Natural killer cell (primary cell): ENCODE measurements at regions not wholly inside any gene's neighbourhood (a gene's known extent, or its start where the extent isn't known, plus 50 kb on each side); places are given as distances from the start of the nearest gene placed in this dataset.
A peak's percentile ranks its signal among the peaks of the same experiment; 100 is the strongest.

Experiments used
- ATAC-seq, 3 donors: fragments of 150-1000 bp in 2 of 3; fragments of 200-7000 bp in 1 of 3; cut with Tn5 transposase; 1 replicate in 1 of 3; 2 replicates in 2 of 3; pipeline ENCODE4 v1.10.0; 2021; ENCODE audit warnings: mild to moderate bottlenecking in 2 of 3, moderate library complexity in 2 of 3
- DNase-seq, 2 donors: peaks; one replicate each; pipeline versions ENCODE4 v3.0.0 to v3.0.0-alpha.2; 2013 to 2021; ENCODE audit warnings: mixed read lengths in 1 of 2
- H3K27ac ChIP-seq: one replicate; pipeline ENCODE4 v1.5.1; 2013; ENCODE audit warnings: mild to moderate bottlenecking, low read length
- H3K27me3 ChIP-seq: one replicate; pipeline ENCODE4 v1.6.1; 2013; ENCODE audit warnings: low read length; ENCODE audit not compliant: control insufficient read depth, insufficient read depth
- H3K36me3 ChIP-seq: one replicate; pipeline ENCODE4 v1.6.1; 2013; ENCODE audit warnings: low read length; ENCODE audit not compliant: control insufficient read depth, insufficient read depth
- H3K4me1 ChIP-seq: one replicate; pipeline ENCODE4 v1.6.1; 2013; ENCODE audit warnings: low read length; ENCODE audit not compliant: control insufficient read depth, insufficient read depth
- H3K4me3 ChIP-seq: one replicate; pipeline ENCODE4 v1.5.1; 2013; ENCODE audit warnings: low read length
- H3K9me3 ChIP-seq: one replicate; pipeline ENCODE4 v1.6.1; 2013; ENCODE audit warnings: low read length; ENCODE audit not compliant: control insufficient read depth, insufficient read depth
- H3K27ac Mint-ChIP-seq, 2 donors: one replicate each; pipeline ENCODE4 v1.8.0; 2022; ENCODE audit warnings: mild to moderate bottlenecking in 2 of 2, mixed read lengths in 2 of 2, moderate library complexity in 1 of 2
- H3K27me3 Mint-ChIP-seq, 2 donors: one replicate each; pipeline ENCODE4 v1.8.0; 2022; ENCODE audit warnings: low read depth in 2 of 2, mixed read lengths in 2 of 2
- H3K36me3 Mint-ChIP-seq: one replicate; pipeline ENCODE4 v1.8.0; 2022; ENCODE audit warnings: mixed read lengths
- H3K4me1 Mint-ChIP-seq, 2 donors: one replicate each; pipeline ENCODE4 v1.8.0; 2022; ENCODE audit warnings: mixed read lengths in 2 of 2
- H3K4me3 Mint-ChIP-seq: one replicate; pipeline ENCODE4 v1.8.0; 2022; ENCODE audit warnings: mild to moderate bottlenecking, moderate library complexity, mixed read lengths
- H3K9me3 Mint-ChIP-seq, 2 donors: one replicate each; pipeline ENCODE4 v1.8.0; 2022; ENCODE audit warnings: mixed read lengths in 2 of 2
- CTCF ChIP-seq: fragments of 200-600 bp; IDR thresholded peaks from one replicate; pipeline ENCODE4 v1.8.0; 2022; ENCODE audit warnings: antibody characterized with exemption
- WGBS: methylation state at CpG from one replicate; pipeline ENCODE4 v1.1.7; 2013; ENCODE audit warnings: missing lambda C conversion rate; ENCODE audit not compliant: insufficient coverage; 5-methylcytosine and 5-hydroxymethylcytosine counted together
- intact Hi-C: fragments of 100-400 bp; cut with micrococcal nuclease; formaldehyde crosslinking; loops from one replicate; pipeline ENCODE4 v1.14.2; 2022

- TF ChIP-seq CTCF: no peak
- intact Hi-C loops: no loop called here
- no peak for DNase-seq
- WGBS: 90% methylated on average over 2 of the region's 2 CpGs
- Mint-ChIP-seq H3K9me3 (no peaks in the 10 kb centered on the region), H3K4me3 (no peak overlapping the region), H3K4me1 (peaks cover 0 to 16% of the 10 kb centered on the region in 2 donors), H3K27ac (no peak overlapping the region), H3K36me3 (no peaks in the 10 kb centered on the region), H3K27me3 (peaks cover 9 to 20% of the 10 kb centered on the region in 2 donors)
- no peaks in the 10 kb centered on the region for H3K36me3 ChIP-seq
- ATAC-seq: no peak
- H3K9me3 ChIP-seq: no peaks in the 10 kb centered on the region
- H3K4me1 ChIP-seq: no peaks in the 10 kb centered on the region
- H3K27me3 ChIP-seq: peaks cover 3% of the 10 kb centered on the region
- H3K4me3 ChIP-seq: no peak overlapping the region
- no peak overlapping the region for H3K27ac ChIP-seq
Measured at GRCh38 chr14:51582437-51582836, 69.3 kb upstream of the FRMD6 start.

- H3K9me3 ChIP-seq: no peaks in the 10 kb centered on the region
- no peaks in the 10 kb centered on the region for H3K4me1 Mint-ChIP-seq
- no peak overlapping the region for H3K27ac ChIP-seq
- H3K4me1 ChIP-seq: no peaks in the 10 kb centered on the region
- no peaks in the 10 kb centered on the region for H3K9me3 Mint-ChIP-seq
- DNase-seq (no peak), ATAC-seq (no peak)
- no peak overlapping the region for H3K4me3 ChIP-seq
- intact Hi-C loops: no loop called here
- peaks cover 4 to 37% of the 10 kb centered on the region in 2 donors for H3K27me3 Mint-ChIP-seq
- no peaks in the 10 kb centered on the region for H3K36me3 Mint-ChIP-seq
- H3K4me3 Mint-ChIP-seq: no peak overlapping the region
- H3K27ac Mint-ChIP-seq: no peak overlapping the region
- WGBS: 76% methylated on average over 5 of the region's 5 CpGs
- no peak for TF ChIP-seq CTCF
- H3K27me3 ChIP-seq: peaks cover 3% of the 10 kb centered on the region
- no peaks in the 10 kb centered on the region for H3K36me3 ChIP-seq
Measured at GRCh38 chr14:51585055-51585454, 66.7 kb upstream of the FRMD6 start.

- H3K27ac ChIP-seq: no peak overlapping the region
- no peaks in the 10 kb centered on the region for H3K9me3 ChIP-seq
- H3K27me3 ChIP-seq: no peaks in the 10 kb centered on the region
- Mint-ChIP-seq H3K27ac (no peak overlapping the region), H3K9me3 (no peaks in the 10 kb centered on the region), H3K36me3 (no peaks in the 10 kb centered on the region), H3K4me1 (peaks cover 22 to 47% of the 10 kb centered on the region in 2 donors), H3K27me3 (peaks cover 7 to 33% of the 10 kb centered on the region in 2 donors), H3K4me3 (no peak overlapping the region)
- DNase-seq (peak in 1 of 2 donors; percentile 23), ATAC-seq (no peak)
- no peak overlapping the region for H3K4me3 ChIP-seq
- TF ChIP-seq CTCF: no peak
- WGBS: 14% methylated on average over 1 of the region's 2 CpGs
- intact Hi-C loops: no loop called here
- peaks cover 18% of the 10 kb centered on the region for H3K4me1 ChIP-seq
- H3K36me3 ChIP-seq: no peaks in the 10 kb centered on the region
Measured at GRCh38 chr14:51592836-51593235, 58.9 kb upstream of the FRMD6 start.

- Histone ChIP-seq H3K4me1 (peaks cover 18% of the 10 kb centered on the region), H3K27ac (no peak overlapping the region), H3K9me3 (no peaks in the 10 kb centered on the region), H3K4me3 (no peak overlapping the region), H3K27me3 (no peaks in the 10 kb centered on the region), H3K36me3 (no peaks in the 10 kb centered on the region)
- Mint-ChIP-seq H3K27ac (no peak overlapping the region), H3K36me3 (no peaks in the 10 kb centered on the region), H3K9me3 (no peaks in the 10 kb centered on the region), H3K4me1 (peaks cover 23 to 49% of the 10 kb centered on the region in 2 donors), H3K4me3 (no peak overlapping the region), H3K27me3 (peaks cover 7 to 31% of the 10 kb centered on the region in 2 donors)
- no peak for TF ChIP-seq CTCF
- peak in 1 of 3 donors; percentile 18 for ATAC-seq
- DNase-seq: peak in 1 of 2 donors; percentile 14
- 50% methylated on average over 3 of the region's 5 CpGs for WGBS
- intact Hi-C loops: no loop called here
Measured at GRCh38 chr14:51593397-51593796, 58.3 kb upstream of the FRMD6 start.
